GM12872 (cell line): ENCODE measurements at regions not wholly inside any gene's neighbourhood (a gene's known extent, or its start where the extent isn't known, plus 50 kb on each side); places are given as distances from the start of the nearest gene placed in this dataset.

ENCODE experiments used
- TF ChIP-seq, protein P1 (sequence below): IDR thresholded peaks from 3 replicates; pipeline ENCODE4 v1.5.1; 2011; ENCODE audit warnings: low read depth, mild to moderate bottlenecking, low read length, moderate library complexity; ENCODE audit not compliant: insufficient read depth

GRCh38 chr11:116360221-116360941 lies 412.4 kb downstream of the BUD13 start:
- TF ChIP-seq, protein P1, sequence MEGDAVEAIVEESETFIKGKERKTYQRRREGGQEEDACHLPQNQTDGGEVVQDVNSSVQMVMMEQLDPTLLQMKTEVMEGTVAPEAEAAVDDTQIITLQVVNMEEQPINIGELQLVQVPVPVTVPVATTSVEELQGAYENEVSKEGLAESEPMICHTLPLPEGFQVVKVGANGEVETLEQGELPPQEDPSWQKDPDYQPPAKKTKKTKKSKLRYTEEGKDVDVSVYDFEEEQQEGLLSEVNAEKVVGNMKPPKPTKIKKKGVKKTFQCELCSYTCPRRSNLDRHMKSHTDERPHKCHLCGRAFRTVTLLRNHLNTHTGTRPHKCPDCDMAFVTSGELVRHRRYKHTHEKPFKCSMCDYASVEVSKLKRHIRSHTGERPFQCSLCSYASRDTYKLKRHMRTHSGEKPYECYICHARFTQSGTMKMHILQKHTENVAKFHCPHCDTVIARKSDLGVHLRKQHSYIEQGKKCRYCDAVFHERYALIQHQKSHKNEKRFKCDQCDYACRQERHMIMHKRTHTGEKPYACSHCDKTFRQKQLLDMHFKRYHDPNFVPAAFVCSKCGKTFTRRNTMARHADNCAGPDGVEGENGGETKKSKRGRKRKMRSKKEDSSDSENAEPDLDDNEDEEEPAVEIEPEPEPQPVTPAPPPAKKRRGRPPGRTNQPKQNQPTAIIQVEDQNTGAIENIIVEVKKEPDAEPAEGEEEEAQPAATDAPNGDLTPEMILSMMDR, result no peak

- TF ChIP-seq, protein P1, result peak; percentile 72
Observed at GRCh38 chr11:116357784-116358544, 414.8 kb downstream of the BUD13 start.

GRCh38 chr11:116356451-116356850 lies 416.3 kb downstream of the BUD13 start:
- TF ChIP-seq, protein P1, result no peak

DNA sequence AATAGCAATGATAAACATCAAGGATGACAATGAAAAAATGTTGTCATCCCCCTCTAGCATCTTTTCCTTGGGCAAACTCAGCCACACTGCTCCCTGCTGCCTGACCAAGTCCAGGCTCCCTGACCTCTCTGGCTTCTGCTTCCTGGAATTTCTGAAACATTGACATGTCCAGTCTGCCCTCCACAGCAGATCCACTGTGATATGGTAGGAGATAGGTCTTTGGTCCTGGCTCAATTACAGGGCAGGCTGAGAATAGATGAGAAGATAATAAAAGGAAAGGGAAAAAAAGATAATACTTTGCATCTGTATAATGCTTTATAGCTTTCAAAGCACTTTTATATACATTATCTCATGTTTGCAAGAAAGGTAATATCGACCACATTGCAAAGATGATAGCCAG lies 417.7 kb downstream of the BUD13 start:
- TF ChIP-seq, protein P1, result no peak

- TF ChIP-seq, protein P1, result no peak
Observed at GRCh38 chr11:116353589-116353988, 419.2 kb downstream of the BUD13 start.

DNA sequence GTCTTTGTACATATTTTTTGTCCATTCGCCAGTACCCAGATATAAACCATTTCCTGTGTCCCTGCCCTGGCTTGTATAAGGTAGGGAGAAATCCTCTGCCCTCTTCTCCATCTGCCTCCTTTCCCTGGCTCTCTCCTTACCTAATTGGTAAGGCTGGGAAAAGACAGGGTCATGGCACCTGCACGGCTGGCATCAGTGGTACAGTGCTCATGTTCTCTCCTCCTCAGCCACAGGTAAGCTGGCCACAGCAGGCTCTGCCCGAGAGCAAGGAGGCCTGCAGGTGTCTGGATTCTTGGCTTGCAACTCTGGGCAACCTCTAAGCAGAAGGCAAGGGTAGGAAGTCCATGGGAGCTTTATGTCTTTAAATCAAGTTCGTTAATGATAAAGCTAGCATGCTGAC lies 419.9 kb downstream of the BUD13 start:
- TF ChIP-seq, protein P1, result no peak

- TF ChIP-seq, protein P1, result no peak
Observed at GRCh38 chr11:116348226-116348625, 424.6 kb downstream of the BUD13 start.
